DND-41 (cell line): ENCODE measurements at regions not wholly inside any gene's neighbourhood (a gene's known extent, or its start where the extent isn't known, plus 50 kb on each side); places are given as distances from the start of the nearest gene placed in this dataset.

Source experiments
- EZH2 ChIP-seq: IDR thresholded peaks from 3 replicates; pipeline ENCODE4 v1.6.1; 2012; ENCODE audit warnings: borderline replicate concordance, low read depth, mild to moderate bottlenecking, moderate library complexity, low read length, inconsistent platforms; ENCODE audit not compliant: severe bottlenecking
- TF ChIP-seq, protein P1 (sequence below): IDR thresholded peaks from 2 replicates; pipeline ENCODE4 v1.5.1; 2012; ENCODE audit warnings: borderline replicate concordance, low read length, moderate library complexity, mild to moderate bottlenecking; ENCODE audit not compliant: poor library complexity, severe bottlenecking; ENCODE audit errors: extremely low read depth

DNA sequence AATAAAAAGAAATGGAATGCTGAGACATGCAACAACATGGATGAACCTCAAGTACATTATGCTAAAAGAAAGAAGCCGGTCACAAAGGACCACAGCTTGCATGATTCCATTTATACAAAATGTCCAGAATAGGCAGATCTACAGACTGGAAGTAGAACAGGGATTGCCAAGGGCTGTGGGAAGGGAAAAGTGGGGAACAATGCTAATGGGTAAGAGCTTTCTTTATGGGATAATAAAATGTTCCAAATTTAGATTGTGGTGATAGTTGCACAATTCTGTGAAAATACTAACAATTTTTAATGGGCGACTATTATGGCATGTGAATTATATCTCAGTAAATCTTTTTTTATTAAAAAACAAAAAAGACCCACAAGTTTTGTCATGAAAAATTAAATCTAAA is 106.2 kb downstream of the TMCO5A start:
- TF ChIP-seq, protein P1, sequence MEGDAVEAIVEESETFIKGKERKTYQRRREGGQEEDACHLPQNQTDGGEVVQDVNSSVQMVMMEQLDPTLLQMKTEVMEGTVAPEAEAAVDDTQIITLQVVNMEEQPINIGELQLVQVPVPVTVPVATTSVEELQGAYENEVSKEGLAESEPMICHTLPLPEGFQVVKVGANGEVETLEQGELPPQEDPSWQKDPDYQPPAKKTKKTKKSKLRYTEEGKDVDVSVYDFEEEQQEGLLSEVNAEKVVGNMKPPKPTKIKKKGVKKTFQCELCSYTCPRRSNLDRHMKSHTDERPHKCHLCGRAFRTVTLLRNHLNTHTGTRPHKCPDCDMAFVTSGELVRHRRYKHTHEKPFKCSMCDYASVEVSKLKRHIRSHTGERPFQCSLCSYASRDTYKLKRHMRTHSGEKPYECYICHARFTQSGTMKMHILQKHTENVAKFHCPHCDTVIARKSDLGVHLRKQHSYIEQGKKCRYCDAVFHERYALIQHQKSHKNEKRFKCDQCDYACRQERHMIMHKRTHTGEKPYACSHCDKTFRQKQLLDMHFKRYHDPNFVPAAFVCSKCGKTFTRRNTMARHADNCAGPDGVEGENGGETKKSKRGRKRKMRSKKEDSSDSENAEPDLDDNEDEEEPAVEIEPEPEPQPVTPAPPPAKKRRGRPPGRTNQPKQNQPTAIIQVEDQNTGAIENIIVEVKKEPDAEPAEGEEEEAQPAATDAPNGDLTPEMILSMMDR, result no peak
- no peak for TF ChIP-seq EZH2
